ENCODE measurements at regions not wholly inside any gene's neighbourhood (a gene's known extent, or its start where the extent isn't known, plus 50 kb on each side); places are given as distances from the start of the nearest gene placed in this dataset.

DNA sequence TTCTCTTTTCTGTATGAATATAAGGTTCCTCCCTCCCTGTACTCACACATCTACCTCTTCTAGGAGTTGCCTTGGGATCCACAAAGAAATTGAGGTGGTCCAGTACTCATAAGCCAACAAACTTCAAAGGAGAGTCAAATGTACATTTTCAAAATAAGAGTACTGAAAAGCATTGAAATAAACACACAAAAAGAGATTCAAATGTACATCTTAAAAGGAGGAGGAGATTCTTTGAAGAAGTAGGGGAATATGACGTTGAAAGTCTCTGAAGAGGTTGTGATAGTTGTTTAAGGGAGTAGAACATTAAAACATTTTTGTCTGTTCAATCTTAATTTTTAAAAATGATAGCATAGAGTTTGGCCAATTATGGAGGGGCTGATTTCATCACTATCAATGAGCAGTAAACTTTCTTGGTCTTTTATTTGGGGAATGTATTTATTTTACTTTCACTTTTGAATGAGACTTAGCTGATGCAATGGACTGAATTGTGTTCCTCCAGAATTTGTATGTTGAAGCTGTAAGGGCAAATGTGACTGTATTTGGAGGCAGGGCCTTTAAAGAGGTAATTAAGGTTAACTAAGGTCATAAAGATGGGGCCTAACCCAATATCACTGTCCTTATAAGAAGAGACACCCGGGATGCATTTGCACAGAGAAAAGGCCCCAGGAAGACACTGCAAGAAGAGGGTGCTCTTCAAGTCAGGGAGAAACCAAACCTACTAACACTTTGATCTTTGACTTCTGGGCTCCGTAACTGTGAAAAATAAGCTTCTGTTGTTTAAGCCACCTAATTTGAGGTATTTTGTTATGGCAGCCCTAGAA, 226.3 kb upstream of the PGRMC2 start:
- CTCF ChIA-PET: interaction anchor here (0.9 kb wide), 1 partner anchor 145 kb away, joined by 3 read pairs; no protein-coding TSS in a partner anchor

DNA sequence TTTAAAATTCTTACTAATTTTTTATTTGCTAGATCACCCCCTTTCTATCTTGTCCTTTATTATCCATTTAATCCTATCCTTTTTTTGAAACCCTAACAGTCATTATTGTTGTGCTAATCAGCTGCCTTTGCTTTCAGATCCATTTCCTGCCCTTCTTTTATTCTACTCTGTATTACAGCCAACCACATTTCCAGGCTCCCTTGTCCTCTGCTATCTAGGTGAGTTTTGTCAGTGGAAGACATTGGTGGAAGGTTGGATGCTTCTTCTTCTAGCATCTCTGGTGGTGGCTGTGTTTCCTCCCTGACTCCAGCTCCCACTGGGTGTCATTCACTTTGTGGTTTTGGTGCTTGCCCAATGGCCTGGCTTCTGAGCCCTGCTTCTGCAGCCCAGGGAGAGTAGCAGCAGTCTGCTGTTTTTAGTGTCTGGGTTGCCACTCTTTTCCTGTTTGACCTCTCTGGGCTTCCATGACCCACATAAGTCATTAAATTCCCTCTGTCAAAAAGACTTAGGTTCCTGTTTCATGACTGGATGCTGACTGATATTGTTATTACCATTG, 225.2 kb upstream of the PGRMC2 start:
- ChIA-PET POLR2A (no interaction called here), CTCF (interaction anchor here (0.9 kb wide), 1 partner anchor 146 kb away, joined by 3 read pairs; no protein-coding TSS in a partner anchor)

More for the DNA sequence above, 226.3 kb upstream of the PGRMC2 start:
- POLR2A ChIA-PET: no interaction called here

DNA sequence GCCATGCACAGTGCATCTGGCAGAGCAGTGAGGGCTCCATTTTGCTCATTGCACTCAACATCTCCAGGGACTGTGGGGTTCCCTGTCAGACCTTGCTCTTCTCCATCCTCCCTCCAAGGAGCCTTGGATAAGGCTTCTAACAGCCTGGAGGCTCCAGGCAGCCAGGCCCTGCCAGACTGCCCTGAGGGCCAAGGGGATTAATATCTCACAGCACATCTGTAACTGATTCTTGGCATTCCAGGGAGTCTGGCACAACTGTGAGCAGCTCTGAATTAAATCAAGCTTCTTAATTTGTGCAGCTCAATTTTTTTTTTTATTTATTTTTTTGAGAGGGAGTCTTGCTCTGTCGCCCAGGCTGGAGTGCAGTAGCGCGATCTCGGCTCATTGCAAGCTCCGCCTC, 224.5 kb upstream of the PGRMC2 start:
- ChIA-PET CTCF (no interaction called here), POLR2A (no interaction called here)

DNA sequence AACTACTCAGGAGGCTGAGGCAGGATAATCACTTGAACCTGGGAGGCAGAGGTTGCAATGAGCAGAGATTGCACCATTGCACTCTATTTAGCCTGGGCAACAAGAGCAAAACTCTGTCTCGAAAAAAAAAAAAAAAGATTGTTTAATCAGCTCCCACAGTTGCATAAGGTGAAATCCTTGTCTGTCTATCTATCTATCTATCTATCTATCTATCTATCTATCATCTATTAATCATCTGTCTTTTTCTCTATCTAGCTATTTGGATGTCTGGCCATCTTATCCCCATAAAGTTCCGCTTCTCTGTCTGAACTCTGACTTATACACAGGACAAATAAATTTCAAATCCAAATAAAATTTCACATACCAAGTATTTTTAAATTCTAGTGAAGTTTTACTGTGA, 223.2 kb upstream of the PGRMC2 start:
- POLR2A ChIA-PET: no interaction called here
- CTCF ChIA-PET: no interaction called here

DNA sequence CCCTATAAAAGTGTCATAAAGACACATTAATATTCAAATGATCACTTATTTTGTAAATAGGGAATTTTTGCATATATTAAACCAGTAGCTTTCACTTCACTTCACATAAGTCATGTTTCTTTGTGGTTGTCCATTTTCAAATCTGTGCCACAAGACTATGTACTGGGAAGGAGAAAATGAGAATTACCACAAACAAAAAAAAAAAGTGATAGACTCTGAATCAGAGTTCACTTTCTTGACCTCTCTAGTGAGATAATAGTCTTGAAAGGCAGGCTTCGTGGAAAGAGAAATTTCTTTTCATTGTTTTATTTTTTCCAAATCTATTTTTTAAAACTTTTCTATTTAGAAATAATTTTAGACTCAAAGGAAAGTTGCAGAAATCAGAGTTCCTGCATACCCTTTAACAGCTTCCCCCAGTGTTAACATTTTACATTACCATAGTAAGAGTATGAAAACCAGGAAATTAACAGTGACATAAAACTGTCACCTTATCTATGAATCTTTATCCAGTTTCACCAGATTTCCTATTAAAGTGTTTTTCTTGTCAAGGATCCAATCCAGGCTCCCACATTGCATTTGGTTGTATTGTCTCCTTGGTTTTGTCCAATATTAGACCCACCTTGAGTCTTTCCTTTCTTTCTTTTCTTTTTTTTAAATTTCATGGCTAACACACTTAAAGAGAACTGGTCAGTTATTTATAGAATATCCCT, 215.4 kb upstream of the PGRMC2 start:
- POLR2A ChIA-PET: no interaction called here
- CTCF ChIA-PET: no interaction called here

DNA sequence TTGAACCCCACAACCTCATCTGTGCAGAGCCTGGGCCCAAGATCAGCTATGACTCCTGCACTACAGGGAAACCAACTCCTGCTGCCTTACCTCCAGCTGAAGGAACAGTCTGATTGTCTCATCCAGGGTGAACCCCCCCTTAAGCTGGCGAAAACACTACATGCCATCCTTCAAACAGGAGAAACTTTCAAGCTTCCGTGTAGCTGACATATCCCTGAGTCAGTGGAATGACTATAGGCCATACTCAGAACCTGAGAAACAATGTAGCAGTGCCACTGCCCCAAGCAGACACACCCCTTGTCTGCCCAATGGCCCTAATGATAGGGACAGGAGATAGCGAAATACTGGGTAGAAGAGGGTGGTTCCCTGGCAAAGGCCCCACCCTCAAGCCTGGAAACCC, 213.6 kb upstream of the PGRMC2 start:
- CTCF ChIA-PET: no interaction called here
- POLR2A ChIA-PET: no interaction called here

DNA sequence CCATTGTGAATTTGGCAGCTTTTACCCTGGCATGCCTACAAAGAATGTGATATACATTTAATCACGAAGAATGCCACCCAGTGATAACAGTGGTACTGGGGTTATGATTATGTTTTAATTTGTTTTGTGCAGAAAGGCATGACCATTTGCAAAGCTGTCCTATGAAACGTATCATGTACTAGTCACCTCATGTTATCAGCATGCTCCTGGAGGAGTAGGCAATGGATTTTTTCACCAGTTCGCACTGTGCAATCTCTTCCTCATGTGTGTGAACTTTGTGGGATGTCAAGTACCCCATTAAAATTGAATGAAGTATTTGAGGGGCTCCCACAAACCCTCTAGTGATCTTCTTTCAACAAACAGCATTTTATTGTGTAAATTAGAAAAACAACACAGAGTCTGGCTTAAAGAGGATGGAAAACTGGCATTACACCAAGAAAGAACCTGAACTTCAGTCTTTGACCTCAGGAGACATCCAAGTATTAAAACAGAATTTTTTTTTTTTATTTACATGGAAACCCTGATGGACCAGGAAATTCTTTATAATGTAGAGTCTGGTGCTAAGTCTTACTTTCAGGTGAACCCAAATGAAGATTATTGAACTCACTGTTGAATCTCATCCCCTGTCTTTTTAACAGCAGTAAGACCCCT, 200.6 kb upstream of the PGRMC2 start:
- POLR2A ChIA-PET: no interaction called here
- CTCF ChIA-PET: no interaction called here

DNA sequence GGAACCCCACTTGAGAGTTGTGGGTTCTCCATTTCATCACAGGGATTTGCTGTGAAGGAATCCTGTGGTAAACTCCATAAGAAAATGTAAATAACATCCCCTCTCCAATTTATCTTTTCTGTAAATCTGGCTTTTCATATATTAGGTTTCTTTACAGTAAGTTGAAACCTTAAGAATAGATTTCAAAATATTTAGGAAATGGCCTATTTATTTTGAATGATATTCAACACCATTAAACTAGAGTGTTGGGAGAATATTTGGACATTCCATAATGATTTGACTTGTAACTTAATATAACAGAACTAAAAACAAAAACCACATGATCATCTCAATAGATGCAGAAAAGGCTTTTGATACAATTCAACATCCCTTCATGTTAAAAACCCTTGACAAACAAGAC, 197.3 kb upstream of the PGRMC2 start:
- ChIA-PET CTCF (no interaction called here), POLR2A (no interaction called here)

DNA sequence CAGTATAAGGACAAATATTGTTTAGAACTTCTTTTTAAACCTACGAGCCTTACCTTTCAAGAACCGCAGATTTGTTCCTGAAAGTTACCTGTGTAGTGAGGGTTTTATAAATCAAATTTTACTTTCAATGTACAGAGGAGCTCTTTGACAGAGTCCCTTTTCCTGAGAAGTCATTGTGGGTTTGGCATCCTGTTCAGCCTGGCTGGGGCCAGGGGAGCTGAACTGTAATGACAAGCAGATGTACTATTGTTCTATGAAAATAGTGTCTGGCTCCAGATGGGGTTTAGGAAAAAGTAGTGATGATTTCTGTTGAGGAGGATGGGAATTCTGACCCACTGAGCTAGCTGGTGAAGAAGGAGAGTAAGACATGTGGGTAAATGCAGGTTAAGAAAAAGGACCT, 196.2 kb upstream of the PGRMC2 start:
- CTCF ChIA-PET: no interaction called here
- POLR2A ChIA-PET: no interaction called here

DNA sequence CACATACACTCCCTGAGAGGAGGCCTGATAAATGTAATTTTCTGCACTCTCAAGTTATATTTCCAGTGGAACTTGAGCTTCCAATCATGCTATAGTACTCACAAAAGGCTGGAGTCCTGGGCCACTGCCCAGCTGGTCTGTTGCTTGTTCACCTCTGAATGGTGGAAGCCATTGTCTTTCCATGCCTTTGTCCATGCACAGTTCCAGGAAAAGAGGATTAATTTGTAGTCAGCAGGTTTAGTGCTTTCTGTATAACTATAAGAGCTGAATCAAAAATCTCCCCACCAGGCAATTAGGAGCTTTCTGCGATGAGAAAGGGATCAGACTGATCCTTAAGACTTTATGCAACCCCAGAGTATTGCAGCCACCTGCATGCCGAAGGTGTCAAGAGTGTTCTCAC, 195.4 kb upstream of the PGRMC2 start:
- ChIA-PET POLR2A (no interaction called here), CTCF (no interaction called here)

DNA sequence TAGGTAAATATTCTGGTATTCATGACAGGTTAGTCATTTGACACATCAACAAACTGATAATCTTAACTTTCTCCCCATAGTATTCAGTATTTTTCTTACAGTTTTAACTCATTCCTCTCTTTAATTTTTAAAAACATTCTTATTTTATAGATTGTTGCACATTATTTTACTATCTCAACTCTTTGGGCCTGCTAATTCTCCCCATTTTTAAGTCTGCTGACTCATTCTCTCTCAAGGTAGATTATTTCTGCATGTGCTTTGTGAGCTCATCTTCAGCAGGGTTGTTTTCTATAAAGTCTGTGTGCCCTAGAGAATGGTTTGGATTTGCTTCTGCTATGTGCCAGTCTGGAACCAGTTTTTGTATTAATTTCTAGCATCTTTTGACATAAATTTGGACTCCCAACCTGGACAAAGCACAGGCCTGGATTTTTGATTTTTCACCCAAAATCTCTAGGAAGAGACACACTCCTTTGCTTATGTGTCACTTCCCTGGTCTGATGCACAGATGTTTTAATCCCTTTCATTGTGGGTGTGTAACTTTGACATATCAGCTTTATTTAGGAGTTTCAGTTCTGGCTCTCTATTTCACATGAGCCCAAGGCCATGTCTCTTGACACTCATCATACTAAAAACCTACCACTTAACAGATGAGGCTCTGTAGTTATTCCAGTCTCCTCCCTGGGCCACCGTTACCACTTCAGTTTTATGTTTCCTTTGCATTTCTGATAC, 194.3 kb upstream of the PGRMC2 start:
- ChIA-PET CTCF (no interaction called here), POLR2A (no interaction called here)

DNA sequence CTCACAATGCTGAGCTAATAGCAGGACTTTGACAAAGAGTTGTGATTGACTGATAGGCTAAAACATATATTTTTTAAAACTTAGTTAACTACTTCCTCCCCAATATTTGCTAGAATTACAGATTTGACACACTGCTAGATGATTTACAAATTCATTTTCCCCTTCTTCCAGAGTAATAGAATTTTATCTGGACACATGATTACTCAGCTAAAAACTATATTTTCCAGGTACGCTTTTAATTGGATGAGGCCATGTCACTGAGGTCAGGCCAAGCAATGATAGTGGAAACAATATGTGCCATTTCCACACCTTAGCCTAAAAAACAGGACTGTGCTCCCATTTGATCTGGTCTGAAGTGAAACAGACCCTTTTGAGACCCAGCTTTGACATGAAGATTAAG, 193.3 kb upstream of the PGRMC2 start:
- ChIA-PET POLR2A (no interaction called here), CTCF (no interaction called here)

DNA sequence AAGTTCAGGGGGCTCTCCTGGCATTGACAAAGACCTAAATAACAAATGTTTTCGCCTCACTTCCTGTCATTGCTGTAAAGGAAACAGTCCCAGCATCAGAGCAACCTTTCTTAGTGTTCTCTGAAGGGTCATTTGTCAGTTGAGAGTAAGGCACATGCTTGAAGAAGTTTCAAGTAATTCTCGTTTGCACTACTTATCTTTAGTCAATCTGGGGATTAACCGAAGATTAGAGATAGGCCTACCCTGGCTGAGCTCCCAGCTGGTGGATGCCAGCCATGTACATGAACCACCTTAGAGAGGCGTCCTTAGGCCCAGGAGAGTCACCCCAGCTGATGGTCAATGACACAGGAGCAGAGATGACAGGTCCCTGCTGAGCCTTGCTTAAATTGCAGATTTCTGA, 189.9 kb upstream of the PGRMC2 start:
- ChIA-PET POLR2A (no interaction called here), CTCF (no interaction called here)

DNA sequence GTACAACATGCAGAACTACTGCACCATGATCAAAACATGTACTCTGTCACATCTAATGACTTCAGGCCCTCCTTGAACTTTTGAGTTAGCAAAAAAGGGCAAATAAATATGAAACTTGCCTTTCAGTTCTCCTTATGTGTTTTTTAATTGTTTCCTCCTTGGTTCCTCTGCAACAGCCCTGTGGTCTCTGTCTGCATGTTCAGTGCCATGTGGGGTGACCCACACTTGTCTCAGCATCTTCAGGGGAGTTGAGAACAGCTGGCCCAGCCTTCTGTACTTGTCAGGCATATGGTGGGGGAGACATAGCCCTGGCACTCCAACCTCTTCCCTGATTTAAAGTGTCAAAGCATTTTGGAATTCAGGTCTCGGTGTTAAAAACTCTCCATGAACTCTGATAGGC, 188.0 kb upstream of the PGRMC2 start:
- POLR2A ChIA-PET: interaction anchor here (0.6 kb wide), 1 partner anchor 208 kb away, joined by 7 read pairs; no protein-coding TSS in a partner anchor
- CTCF ChIA-PET: no interaction called here

DNA sequence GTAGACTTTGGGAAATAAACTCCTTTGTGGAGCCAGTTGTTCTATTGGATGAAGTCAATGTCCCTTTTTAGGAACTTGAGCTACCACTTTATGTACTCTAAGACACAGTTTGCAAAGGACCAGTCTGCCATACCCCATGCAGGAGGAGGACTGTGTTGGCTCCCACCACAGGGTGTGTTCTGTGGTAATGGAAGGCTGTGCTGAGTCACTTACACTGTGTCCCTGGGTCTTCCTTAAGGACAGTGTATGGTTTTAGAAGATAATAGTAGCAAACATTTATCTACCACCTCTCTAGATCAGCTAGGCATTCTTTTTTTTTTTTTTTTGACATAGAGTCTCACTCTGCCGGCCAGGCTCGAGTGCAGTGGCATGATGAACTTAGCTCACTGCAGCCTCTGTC, 184.0 kb upstream of the PGRMC2 start:
- ChIA-PET POLR2A (no interaction called here), CTCF (no interaction called here)

DNA sequence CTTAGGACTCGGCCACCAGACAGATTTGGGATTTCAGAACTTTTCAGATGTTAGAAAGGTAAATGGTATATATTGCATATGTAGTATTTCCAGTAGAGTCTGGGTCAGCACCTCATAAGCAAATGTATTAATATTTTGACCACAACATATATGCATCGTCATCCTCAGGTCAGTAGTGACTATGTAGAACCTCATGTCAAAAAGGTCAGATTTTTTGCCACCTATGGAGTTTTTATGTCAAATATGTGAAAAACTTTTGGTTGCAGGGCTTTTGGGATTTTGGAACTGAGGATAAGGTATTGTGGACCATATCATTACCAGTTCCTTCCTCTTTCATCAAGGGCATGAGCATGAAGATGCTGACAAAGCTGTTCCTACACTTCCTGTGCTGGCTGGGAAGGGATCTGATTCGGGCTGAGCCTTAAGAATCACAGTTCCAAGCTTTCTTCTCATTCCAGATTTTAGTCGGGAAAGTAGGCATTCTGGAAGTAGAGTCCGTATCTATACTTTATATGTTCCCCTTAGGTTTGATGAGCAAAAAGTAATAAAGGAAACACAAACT, 183.0 kb upstream of the PGRMC2 start:
- POLR2A ChIA-PET: no interaction called here
- CTCF ChIA-PET: no interaction called here

DNA sequence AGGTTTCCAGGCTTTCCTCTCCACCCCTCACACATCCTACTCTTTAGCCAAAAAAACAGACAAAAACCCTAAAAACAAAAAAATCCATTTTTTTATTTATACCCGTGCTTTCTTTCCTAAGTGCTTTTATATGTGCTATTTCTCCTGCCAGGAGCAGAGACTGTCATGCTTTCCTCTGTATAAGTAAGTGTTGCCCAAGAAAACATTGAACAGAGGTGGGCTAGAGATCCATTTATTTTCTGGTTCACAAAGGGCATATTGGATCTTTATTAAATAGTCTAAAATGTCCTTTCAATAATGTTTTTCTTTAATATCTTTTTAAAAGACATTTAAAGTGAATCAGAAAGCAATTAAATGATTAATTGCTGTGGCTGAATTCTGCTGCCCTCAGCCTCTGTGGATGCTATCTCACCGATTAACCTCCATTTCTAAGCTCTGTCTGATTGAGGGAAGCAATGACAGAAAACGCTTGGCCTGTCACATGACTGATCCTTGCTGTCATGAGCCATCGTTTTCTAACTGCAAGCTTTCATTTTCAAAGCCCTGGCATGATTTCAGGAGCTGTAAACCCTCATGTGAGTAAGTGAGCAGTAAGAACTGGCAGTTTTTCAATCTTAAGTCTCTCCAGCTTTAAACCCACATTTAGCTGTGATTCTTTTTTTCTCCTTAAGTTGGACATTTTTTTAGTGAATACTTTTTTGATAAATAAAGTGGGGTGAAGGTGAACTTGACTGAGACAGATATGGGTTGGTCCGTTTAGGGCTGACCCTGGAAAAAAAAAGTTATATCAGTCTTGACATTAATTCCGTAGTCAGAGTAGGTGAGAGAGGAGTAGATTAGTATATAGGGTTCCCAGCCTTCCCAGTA, 180.7 kb upstream of the PGRMC2 start:
- ChIA-PET POLR2A (no interaction called here), CTCF (no interaction called here)

DNA sequence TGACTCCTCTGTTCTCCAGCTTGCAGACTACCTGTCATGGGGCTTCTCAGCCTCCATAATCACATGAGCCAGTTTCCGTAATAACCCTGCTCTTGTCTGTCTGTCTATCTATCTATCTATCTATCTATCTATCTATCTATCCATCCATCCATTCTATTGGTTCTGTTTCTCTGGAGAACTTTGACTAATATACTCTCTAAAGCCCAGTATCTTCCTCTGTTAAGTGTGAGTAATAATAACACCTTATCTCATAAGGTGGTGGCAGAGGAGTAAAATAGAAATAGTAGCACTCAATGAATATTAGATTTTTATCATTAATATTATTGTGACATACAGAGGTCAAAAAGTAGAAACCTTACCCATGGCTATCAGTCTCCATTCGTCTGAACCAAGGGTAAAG, 177.9 kb upstream of the PGRMC2 start:
- CTCF ChIA-PET: no interaction called here
- POLR2A ChIA-PET: no interaction called here

DNA sequence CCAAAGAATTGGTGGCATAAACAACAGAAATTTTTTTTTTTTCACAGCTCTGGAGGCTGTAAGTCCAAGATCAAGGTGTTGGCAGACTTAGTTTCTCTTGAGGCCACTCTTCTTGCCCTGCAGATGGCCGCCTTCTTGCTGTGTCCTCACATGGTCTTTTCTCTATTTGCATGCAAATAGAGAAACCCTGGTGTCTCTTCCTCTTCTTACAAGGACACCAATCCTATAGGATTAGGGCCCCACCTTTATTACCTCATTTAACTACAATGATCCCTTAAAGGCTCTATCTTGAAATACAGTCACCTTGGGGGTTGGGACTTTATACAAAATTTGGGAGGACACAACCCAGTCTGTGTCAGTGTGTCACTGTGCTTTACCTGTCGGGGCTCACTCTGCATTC, 175.4 kb upstream of the PGRMC2 start:
- ChIA-PET CTCF (no interaction called here), POLR2A (no interaction called here)
